Stomach (tissue), 4 donors: ENCODE measurements at regions not wholly inside any gene's neighbourhood (a gene's known extent, or its start where the extent isn't known, plus 50 kb on each side); places are given as distances from the start of the nearest gene placed in this dataset.

Experiments used
- CTCF ChIP-seq, 7 experiments: fragments of 450-650 bp in 4 of 7; fragments of 200-600 bp in 3 of 7; sonication (generic) in 3 of 7; IDR thresholded peaks; one replicate each; pipeline ENCODE4 v1.5.1; 2016 to 2019; ENCODE audit warnings: antibody characterized with exemption in 7 of 7, control low read depth in 2 of 7, mild to moderate bottlenecking in 1 of 7
- EP300 ChIP-seq: sonication (generic); formaldehyde crosslinking; IDR thresholded peaks from one replicate; pipeline ENCODE4 v1.6.1; 2017; ENCODE audit warnings: antibody characterized with exemption

GRCh38 chr4:123510221-123510620 is 113.6 kb downstream of the SPRY1 start:
- TF ChIP-seq CTCF (IDR thresholded peaks at IDR 0.05) = no peak
- no peak for TF ChIP-seq EP300
